ENCODE measurements at regions not wholly inside any gene's neighbourhood (a gene's known extent, or its start where the extent isn't known, plus 50 kb on each side); places are given as distances from the start of the nearest gene placed in this dataset.
"Not testable (repeated sequence)": the region's sequence is repeated elsewhere in the genome, so short reads cannot be mapped to it uniquely, and the experiment has no call there.

DNA sequence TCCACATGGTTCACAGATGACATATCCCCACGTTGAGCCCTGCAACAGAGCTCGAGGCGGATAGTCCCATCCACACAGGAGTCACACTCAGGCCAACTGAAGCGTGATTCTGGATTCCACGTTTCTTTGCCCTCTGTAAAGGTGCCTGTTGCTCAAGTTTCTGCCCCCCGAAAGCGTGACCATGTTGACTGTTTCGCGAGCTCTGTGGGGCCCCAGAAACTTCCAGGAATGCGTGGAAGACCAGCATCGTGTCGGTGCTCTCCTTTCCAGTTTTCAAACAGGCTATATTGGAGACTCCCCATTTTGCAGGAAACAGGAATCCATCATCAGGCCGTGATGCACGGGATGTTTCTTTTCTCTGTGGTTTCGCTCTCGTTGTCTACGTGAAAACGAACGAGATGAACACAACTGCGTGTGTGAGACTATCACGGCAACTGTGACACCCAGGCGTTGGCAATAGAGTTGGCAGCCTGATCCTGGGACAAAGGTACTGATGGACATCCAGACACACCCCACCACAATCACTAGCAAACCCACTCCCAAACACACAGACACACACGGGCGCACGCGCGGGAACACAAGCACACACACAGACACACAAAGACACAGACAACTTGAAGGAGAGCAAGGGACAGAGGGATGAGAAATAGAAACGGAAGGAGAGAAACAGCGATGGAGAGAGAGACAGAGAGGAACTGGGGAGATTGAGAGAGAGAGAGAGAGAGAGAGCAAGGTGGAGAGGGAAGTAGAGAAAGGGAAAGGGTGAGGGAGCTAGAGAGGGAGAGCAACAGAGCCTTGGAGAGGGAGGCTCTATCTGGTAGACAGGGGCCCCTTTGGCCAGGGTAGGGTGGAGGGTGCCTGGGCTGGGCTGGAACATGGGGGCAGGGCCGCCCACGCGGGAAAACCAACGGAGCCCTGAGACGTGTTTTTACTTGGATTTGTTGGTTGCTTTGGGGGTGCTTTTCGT is 1609.3 kb downstream of the SPATA31A7 start:
- DNase-seq (ENCODE audit: low read depth), result not testable (repeated sequence)

DNA sequence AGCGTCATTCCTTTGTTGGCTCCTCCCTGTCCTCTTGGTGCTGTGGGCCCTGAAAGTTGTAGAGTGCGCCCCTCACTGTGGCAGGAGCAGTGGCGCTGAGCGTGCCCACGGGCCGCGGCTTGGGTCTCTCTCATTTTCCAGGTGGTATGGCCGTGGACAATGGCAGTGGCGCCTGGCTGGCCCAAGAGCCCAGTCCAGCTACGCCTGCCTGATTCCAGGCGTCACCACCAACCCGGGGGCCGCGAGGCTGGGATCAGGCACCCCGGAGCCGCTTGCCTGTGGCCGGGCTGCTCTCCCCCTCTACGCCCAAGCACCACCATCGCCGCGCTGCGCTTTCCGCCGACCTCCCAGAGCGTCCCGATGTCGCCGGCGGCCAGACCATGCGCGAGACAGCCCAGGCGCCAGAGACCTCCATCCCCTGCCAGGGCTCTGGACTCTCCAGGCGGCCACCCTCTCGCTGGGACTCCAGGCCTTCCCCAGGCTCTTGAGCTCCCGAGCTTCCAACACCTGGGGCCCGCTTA is 1610.1 kb downstream of the SPATA31A7 start:
- DNase-seq (ENCODE audit: low read depth), result not testable (repeated sequence)

DNA sequence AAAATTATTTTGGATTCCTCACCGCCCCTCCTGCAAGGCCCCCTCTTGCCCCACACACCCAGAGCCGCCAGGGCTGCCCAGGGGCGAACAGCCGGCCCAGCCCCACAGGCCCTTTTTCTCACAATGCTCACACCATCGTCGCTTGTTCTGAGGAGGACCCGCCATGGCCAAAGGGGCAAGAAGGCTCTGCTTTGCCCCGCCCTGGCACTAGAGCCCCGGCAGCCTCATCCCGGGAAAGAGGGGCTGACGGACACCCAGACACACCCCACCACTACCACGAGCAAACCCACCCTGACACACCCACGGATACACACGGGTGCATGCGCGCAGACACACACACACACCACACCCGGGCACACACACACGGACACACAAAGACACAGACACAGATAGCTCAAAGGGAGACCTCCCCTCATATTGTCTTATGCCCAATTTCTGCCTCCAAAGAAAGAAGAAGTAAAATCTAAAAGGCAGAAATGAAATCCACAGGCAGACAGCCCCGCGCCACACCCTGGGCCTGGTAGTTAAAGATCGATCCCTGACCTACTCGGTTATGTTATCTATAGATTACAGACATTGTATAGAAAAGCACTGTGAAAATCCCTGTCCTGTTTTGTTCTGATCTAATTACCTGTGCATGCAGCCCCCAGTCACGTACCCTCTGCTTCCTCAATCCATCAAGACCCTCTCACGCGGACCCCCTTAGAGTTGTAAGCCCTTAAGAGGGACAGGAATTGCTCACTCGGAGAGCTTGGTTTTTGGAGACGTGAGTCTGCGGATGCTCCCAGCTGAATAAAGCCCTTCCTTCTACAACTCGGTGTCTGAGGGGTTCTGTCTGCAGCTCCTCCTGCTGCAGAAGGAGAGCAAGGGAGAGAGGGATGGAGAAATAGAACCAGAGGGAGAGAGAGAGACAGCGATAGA is 1610.9 kb downstream of the SPATA31A7 start:
- not testable (repeated sequence) for DNase-seq (ENCODE audit: low read depth)

DNA sequence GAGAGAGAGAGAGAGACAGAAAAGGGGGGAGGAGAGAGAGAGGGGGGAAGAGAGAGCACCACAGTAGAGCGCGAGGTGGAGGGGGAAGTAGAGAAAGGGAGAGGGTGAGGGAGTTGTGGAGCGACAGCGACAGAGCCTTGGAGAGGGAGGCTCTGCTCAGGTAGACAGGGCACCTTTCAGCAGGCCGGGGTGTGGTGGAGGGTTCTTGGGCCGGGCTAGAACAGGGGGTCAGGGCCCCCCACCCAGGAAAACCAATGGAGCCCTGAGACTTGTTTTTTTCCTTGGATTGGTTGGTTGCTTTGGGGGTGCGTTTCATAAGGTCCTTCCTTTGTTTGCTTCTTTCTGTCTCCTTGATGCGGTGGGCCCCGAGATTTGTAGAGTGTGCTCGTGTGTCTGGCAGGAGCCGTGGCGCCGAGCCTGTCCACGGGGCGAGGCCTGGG is 1611.6 kb downstream of the SPATA31A7 start:
- not testable (repeated sequence) for DNase-seq (ENCODE audit: low read depth)

DNA sequence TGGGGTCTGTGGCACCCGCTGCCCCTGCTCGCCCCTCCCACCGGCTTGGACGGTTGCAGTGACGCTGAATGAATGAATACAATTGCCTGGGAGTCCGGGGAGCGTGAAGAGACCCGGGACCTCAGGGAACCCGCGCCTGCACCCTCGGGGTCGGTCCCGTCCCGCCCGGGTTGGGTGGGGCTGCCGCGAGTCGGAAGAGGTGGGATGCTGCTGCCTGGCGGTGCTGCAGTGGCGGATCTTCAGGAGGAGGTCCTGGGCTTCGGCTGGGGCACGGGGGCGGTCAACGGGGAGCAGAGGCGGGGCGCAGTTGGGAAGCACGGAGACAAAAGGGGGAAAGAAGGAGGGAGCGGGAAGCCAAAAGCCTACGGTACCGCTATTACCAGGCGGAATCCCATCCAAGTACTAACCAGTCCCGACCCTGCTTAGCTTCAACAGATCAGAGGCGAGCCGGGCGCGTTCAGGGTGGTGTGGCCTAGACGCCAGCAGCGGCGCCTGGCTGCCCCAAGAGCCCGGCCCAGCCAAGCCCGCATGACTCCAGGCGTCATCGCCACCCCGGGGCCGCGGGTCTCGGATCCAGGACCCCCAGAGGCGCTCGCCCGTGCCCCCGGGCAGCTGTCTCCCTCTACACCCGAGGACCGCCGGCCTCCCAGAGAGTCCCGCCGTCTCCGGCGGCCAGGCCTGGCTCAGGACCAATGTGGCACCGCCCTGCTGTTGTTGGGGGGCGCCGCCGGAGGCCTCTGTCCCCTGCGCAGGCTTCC is 1612.3 kb downstream of the SPATA31A7 start:
- peak; percentile 58 for DNase-seq (ENCODE audit: low read depth)

DNA sequence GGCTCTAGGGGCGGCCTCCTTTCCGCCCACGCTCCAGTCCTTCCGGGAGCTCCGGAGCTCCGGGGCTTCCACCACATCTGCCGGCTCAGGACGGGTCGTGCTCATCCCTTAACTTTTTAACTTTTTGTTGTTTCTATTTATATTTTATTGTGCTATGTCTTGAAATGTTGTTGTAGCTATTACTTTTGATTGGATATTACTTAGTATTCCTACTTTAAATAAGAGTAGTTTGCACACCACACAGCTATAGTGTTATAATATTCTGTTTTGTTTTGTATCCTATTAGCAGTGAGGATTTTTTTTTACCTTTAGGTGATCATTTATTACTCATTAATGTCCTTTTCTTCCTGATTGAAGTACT is 1612.9 kb downstream of the SPATA31A7 start:
- DNase-seq (ENCODE audit: low read depth), result not testable (repeated sequence)

DNA sequence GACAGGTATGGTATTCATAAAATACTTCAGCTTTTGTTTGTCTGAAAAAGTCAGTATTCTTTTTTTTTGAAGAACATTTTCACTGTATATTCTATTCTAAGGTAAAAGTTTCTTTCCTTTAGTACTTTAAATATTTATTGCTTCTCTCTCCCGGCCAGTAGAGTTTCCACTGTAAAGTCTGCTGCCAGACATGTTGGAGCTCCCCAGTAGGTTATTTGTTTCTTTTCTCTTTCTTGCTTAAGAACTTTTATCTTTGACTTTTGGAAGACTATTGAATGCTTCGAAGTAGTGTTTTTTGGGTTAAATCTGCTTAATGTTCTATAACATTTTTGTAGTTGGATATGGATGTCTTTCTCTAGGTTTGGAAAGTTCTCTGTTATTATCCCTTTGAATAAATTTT is 1613.3 kb downstream of the SPATA31A7 start:
- DNase-seq (ENCODE audit: low read depth), result not testable (repeated sequence)

DNA sequence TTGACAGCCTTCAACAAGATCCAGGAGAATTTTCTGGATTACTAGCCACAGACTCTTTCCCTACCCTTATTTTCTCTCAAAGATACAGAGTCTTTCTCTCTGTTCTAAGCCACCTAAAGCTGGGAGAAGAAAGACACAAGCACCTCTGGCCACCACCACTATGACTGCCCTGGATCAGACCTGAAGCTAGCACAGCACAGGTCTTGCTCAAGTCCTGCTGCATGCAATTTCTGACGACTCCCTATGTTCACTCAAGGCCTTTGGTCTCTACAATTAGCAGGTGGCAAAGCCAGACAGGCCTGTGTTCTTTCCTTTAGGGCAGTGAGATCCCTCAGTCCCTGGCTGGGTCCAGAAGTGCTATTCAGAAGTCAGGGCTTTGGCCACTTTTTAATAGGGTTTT is 1614.5 kb downstream of the SPATA31A7 start:
- DNase-seq (ENCODE audit: low read depth), result not testable (repeated sequence)

DNA sequence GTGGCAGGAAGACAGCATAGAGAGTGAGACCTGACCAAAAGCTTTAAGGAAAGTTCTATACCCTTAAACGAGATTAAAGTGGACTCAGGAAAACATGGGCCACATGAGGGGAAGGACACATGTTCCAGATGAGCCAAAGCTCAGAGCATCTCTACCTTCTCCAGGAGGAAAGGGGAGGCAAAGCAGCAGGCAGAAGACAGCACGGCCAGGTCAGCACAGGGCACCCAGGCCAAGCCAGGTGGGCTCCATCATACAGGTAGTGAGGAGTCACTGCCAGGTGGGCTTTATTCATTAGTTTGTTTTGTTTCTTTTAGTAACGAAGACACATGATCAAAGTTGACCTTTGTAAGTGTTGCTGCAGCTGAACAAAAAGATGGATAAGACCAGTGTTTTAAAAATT is 1617.6 kb downstream of the SPATA31A7 start:
- DNase-seq (ENCODE audit: low read depth), result not testable (repeated sequence)

DNA sequence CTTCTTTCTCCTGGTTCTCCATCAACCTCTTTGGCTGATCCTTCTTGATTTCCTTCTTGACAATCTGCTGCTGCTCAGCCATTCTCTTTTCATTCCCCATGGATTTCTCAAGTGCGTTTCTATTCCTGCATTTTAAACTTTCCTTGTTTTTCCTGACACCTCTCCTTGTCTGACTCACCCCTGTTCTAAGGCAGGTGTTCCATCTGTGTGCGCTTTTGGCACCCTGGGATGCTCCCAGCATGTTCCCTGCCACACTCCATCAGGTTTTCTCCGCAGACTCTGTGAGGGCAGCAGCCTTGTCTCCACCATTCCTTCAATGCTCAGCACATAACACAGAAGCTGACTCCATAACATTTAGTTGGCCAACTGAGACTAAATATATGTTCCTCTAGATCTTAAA is 1618.2 kb downstream of the SPATA31A7 start:
- not testable (repeated sequence) for DNase-seq (ENCODE audit: low read depth)

DNA sequence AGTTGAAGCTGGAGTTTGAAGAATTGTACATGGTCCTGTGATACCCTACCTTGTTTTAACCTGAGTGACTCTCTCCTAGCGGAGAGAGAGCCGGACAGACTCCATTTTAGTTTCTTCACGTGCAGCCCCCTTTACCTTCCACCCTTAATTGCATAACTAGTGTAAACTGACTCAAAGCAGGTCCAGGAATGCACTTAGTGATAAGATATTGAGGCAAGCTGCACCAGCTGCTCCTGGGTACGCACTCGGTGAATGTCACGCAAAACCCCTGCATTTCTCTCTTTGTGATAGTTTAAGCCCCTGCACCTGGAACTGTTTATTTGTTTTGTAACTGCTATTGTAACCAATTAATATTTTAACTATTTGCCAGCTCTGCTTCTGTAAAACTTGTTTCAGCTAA is 1620.5 kb downstream of the SPATA31A7 start:
- not testable (repeated sequence) for DNase-seq (ENCODE audit: low read depth)

DNA sequence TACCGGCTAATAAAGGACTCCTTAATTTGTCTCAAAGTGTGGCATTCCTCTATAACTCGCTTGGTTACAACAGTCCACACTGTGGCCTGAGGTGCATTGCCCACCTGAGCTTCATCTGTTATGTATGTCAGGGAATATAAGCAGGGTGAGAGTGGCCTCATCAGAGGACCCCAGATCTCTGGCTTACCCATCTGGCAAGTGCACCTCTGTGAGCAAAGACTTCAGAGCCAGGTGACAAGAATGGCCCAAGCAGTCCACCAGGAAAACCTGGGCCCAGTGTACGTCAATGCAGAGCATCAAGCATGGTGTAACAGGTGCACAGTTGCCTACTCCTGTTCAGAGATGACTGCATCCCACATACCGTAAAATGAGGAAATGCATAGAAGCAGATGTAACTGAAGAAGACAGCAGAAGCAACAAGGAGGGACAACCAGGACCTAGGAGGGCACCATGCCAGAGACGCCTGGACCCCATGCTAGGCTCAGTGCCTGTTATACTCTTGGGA is 1621.0 kb downstream of the SPATA31A7 start:
- DNase-seq (ENCODE audit: low read depth), result not testable (repeated sequence)

DNA sequence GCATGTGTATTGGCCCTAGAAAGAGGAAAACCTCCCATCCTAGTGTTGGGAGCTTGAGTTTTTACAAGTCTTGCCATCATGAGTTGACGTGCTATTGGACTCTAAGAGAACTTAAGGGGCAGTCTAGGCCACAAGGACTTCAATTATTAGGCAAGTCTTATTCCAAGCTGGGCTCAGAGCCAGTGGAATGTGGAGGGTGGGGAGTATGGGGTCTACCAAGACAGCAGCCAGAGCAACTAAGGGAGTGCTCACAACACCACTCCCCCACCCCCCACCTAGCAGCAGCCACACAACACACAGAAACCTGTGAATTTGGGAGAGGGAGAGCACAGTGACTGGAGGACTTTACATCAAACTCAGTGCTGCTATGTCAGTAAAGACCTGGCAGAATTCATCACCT is 1625.6 kb downstream of the SPATA31A7 start:
- not testable (repeated sequence) for DNase-seq (ENCODE audit: low read depth)

DNA sequence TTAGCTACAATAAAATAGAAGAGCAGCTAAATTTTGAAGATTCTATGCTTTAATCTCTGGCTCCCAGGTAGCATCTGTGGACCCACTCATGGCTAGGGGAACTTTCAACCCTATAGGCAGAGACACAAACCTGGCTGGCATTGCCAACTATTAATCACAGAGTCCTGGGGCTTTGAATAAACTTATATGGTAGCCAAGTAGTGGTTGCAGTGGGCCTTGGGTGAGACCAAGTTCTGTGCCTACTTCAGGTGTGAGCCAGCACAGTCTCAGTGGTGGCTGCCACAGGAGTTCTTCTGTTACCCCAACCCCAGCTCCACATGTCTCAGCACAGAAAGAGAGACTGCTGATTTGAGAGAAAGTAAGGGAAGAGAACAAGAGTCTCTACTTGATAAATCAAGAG is 1626.5 kb downstream of the SPATA31A7 start:
- not testable (repeated sequence) for DNase-seq (ENCODE audit: low read depth)

DNA sequence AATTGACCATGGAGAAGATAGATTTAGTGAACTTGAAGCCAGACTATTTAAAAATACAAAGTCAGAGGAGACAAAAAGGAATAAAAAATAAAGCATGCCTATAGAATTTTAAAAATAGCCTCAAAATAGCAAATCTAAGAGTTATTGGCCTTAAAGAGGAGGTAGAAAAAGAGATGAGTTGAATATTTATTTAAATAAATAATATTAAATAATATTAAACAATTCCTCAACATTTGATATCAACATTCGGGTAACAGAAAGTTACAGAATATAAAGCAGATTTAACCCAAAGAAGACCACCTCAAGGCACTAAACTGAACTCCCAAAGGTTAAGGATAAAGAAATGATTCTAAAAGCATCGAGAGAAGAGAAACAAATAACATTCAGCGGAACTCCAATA is 1627.4 kb downstream of the SPATA31A7 start:
- not testable (repeated sequence) for DNase-seq (ENCODE audit: low read depth)

DNA sequence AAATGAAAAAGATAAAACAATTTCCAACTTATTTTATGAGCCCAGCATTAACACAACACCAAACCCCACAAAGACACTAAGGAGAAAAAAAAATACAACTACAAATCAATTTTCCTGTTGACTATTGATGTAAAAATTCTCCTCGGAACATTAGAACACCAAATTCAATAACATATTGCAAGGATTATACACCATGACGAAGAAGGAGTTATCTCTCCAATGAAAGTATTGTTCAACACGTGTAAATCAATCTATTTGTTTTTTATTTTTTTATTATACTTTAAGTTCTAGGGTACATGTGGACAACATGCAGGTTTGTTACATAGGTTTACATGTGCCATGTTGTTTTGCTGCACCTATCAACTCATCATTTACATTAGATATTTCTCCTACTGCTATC is 1632.3 kb downstream of the SPATA31A7 start:
- not testable (repeated sequence) for DNase-seq (ENCODE audit: low read depth)

DNA sequence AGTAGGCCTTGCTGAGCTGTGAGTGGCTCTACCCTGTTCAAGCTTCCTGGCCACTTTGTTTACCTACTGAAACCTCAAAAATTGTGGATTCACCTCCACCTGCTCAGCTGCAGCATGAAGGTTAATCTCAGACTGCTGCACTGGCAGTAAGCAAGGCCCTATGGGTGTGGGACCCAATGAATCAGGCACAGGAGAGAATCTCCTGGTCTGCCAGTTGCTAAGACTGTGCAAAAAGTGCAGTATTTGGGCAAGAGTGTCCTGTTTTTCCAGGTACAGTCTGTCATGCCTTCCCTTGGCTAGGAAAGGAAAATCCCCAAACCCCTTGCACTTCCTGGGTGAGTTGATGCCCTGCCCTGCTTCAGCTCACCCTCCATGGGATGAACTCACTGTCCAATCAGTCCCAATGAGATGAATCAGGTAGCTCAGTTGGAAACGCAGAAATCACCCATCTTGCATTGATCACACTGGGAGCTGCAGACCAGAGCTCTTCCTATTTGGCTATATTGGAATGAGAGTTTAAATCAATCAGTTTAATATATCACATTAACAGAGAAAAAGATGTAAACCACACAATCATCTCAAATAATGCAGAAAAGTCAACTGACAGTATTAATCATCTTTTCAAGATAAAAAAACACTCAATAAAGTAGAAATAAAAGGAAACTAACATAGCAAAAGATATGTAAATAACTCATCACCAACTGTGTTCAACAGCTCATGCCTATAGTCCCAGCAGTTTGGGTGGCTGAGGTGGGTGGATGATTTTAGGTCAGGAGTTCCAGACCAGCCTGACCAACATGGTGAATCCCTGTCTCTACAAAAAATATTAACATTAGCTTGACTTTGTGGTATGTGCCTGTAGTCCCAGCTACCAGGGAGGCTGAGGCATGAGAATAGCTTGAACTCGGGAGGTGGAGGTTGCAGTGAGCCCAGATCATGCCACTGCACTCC is 1638.4 kb downstream of the SPATA31A7 start:
- not testable (repeated sequence) for DNase-seq (ENCODE audit: low read depth)

DNA sequence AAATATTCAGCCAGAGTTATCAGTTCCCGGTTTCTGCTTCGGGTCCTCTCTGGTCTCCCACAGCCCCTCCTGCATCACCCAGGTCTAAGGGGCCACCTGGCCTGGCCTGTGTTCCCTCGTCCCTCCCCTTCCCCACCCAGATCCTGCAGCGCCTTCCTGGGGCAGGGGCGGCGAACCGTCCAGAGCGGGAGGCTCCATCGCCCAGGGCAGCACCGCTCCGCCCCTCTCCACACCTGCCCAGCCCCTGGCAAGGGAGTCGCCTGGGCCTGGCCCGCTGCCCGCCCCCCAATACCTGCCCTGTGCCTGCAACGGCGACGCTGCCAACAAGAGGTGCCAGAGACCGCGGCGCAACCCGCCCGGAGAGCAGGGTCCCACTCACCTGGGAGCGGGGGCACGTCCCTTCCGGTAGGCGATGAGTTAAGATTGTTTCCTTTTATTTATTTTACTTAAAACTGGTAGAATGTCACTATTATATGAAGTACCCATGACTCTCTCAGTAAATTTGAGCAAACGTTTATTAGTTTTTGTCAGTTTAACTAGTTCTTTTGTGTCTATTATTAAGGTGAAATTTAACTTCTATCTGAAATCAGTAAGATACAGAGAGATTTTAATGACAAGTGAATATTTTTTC is 1641.1 kb downstream of the SPATA31A7 start:
- not testable (repeated sequence) for DNase-seq (ENCODE audit: low read depth)

All from HS-27A (cell line).